Naive B cell (primary cell): ENCODE measurements at regions not wholly inside any gene's neighbourhood (a gene's known extent, or its start where the extent isn't known, plus 50 kb on each side); places are given as distances from the start of the nearest gene placed in this dataset.
A peak's percentile ranks its signal among the peaks of the same experiment; 100 is the strongest.

Experiments used
- ATAC-seq, 2 donors: fragments of 150-1000 bp; cut with Tn5 transposase; 2 replicates each; pipeline ENCODE4 v1.10.0; 2021; ENCODE audit warnings: low read depth in 2 of 2, mild to moderate bottlenecking in 2 of 2, moderate library complexity in 2 of 2
- DNase-seq: peaks from one replicate; pipeline ENCODE4 v3.0.0; 2022
- H3K27ac Mint-ChIP-seq, 6 donors: one replicate each; pipeline ENCODE4 v1.8.0; 2020 to 2022; ENCODE audit warnings: mild to moderate bottlenecking in 6 of 6, mixed read lengths in 6 of 6, moderate library complexity in 5 of 6, inconsistent platforms in 2 of 6
- H3K27me3 Mint-ChIP-seq, 3 donors: one replicate each; pipeline ENCODE4 v1.8.0; 2021 to 2022; ENCODE audit warnings: mixed read lengths in 3 of 3, mild to moderate bottlenecking in 1 of 3
- H3K36me3 Mint-ChIP-seq, 2 donors: one replicate each; pipeline ENCODE4 v1.8.0; 2020 to 2022; ENCODE audit warnings: mixed read lengths in 2 of 2, inconsistent platforms in 1 of 2, mild to moderate bottlenecking in 1 of 2
- H3K4me1 Mint-ChIP-seq, 3 donors: one replicate each; pipeline ENCODE4 v1.8.0; 2020 to 2022; ENCODE audit warnings: mixed read lengths in 3 of 3, inconsistent platforms in 1 of 3, mild to moderate bottlenecking in 1 of 3, moderate library complexity in 1 of 3
- H3K4me3 Mint-ChIP-seq, 8 donors: one replicate each; pipeline ENCODE4 v1.8.0; 2020 to 2022; ENCODE audit warnings: mild to moderate bottlenecking in 8 of 8, mixed read lengths in 8 of 8, moderate library complexity in 8 of 8, inconsistent platforms in 2 of 8
- H3K9me3 Mint-ChIP-seq, 7 donors: one replicate each; pipeline ENCODE4 v1.8.0; 2020 to 2022; ENCODE audit warnings: mixed read lengths in 7 of 7, mild to moderate bottlenecking in 5 of 7, inconsistent platforms in 2 of 7, moderate library complexity in 1 of 7

DNA sequence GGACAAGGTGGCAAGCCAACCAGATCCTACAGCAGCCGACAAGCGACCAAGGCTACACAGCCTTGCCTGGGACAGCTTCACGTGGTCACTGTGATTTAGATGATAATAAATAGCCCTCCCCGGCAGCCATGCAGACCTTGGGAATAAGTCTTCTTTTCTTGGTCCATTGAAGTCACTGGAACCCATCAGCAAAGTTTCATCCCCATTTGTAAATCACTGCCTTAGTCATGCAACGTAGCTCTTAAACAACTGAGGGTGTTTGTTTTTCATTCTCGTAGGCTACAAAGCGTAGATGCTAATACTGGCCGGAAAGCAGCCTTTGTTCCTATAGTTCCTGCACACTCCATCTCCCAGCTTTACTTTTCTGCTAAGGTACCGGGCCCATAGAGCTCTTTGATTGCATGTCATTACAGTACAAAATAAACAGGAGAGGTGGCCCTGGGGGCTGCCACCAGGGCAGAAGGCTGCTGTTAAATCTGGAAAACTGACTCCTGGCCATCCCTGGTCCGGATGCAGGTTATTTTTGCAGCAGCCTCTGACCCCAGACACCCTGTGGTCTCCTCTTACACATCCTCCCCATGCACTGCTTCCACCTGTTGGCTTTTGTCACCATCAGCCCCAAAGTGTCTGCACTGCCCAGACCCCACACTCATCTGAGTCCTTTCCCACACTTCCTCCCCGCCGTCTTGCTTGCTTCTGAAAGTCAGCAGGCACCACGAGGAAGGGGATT is 105.5 kb downstream of the TOMM20 start:
- H3K36me3 Mint-ChIP-seq: no peaks in the 10 kb centered on the region
- DNase-seq (no peak), ATAC-seq (no peak)
- H3K9me3 Mint-ChIP-seq: peaks cover 0 to 5% (median 3%) of the 10 kb centered on the region in 7 donors
- H3K27me3 Mint-ChIP-seq: no peaks in the 10 kb centered on the region
- peaks cover 9 to 28% (median 14%) of the 10 kb centered on the region in 3 donors for H3K4me1 Mint-ChIP-seq
- H3K27ac Mint-ChIP-seq: peak overlapping the region in 2 of 6 donors; percentile 39 to 58
- no peak overlapping the region for H3K4me3 Mint-ChIP-seq

DNA sequence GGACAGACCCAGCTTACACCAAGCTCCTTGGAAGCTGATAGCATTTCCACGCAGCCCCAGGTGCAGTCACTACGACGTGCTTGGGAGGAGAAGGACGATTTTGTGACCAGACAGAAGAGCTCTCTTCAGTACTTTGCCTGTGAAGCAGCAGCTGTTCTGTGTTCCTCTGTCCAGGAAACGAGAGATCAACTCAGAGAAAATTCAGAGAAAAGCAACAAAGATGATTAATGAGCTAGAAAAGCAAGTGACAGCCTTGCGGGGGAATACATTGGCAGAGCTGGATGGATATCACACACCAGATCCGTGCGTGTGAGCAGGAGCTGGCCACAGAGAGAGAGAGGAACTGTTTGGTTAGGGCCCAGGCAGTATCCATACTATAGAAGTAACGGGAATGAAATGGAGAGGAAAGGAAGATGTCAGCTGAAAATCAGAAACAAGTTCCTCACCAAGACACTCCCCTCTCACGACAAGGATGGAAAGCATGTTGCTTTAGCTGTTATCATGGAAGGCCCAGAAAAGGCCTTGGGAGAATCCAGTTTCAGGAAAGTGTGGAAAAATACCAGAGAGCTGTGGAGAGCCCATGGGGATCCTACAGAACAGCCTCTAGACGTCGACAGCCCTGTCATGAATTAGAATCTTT is 106.2 kb downstream of the TOMM20 start:
- Mint-ChIP-seq H3K27me3 (no peaks in the 10 kb centered on the region), H3K27ac (peak overlapping the region in 2 of 6 donors; percentile 39 to 43), H3K4me1 (peaks cover 9 to 33% (median 14%) of the 10 kb centered on the region in 3 donors), H3K36me3 (no peaks in the 10 kb centered on the region), H3K9me3 (peaks cover 0 to 5% (median 2%) of the 10 kb centered on the region in 7 donors), H3K4me3 (no peak overlapping the region)
- no peak for DNase-seq
- no peak for ATAC-seq

DNA sequence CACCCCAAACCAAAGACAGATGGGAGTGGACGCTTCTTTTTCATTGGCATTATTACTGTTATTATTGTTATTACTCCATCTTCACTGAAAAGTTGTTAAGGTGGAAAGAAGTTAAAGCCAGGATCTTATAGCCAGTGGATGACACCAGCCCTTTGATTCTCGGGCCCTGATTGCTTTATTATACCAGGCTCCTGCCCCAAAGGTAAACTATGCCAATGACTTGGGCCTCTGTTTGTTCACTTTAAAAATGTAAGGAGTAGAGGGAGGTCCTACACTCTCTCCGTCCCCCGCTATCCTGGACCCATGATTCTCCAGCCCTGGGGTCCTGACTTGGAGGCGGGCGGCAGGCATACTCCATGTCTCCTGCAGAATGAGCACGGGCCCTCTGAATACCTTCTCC is 106.8 kb downstream of the TOMM20 start:
- H3K4me1 Mint-ChIP-seq: peaks cover 9 to 33% (median 14%) of the 10 kb centered on the region in 3 donors
- H3K9me3 Mint-ChIP-seq: peaks cover 0 to 4% (median 0%) of the 10 kb centered on the region in 7 donors
- no peaks in the 10 kb centered on the region for H3K27me3 Mint-ChIP-seq
- H3K36me3 Mint-ChIP-seq: no peaks in the 10 kb centered on the region
- DNase-seq (no peak), ATAC-seq (no peak)
- peak overlapping the region in 1 of 6 donors; percentile 15 for H3K27ac Mint-ChIP-seq
- no peak overlapping the region for H3K4me3 Mint-ChIP-seq

DNA sequence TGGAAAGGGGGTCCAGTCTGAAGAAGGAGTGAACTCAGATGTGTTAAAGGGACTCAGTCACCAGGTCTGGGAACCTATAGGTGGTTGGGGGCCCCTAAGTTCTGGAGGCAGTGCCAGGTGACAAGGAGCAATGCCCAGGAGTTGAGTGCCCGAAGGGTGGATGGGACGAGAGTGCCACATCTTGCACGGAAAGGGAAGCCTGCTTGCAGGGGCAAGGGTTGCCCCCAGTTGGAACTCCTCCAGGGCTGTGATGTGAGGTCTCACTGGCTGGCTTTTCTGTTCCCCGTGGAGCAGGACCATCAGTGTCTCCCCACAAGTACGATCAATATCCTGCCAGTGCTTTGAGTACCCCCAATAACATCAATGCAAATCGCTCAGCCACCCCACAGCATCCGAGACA is 107.3 kb downstream of the TOMM20 start:
- no peak for ATAC-seq
- Mint-ChIP-seq H3K27me3 (no peaks in the 10 kb centered on the region), H3K27ac (peak overlapping the region in 1 of 6 donors; percentile 15), H3K36me3 (no peaks in the 10 kb centered on the region), H3K9me3 (peaks cover 0 to 4% (median 0%) of the 10 kb centered on the region in 7 donors), H3K4me3 (no peak overlapping the region), H3K4me1 (peaks cover 9 to 33% (median 14%) of the 10 kb centered on the region in 3 donors)
- no peak for DNase-seq

DNA sequence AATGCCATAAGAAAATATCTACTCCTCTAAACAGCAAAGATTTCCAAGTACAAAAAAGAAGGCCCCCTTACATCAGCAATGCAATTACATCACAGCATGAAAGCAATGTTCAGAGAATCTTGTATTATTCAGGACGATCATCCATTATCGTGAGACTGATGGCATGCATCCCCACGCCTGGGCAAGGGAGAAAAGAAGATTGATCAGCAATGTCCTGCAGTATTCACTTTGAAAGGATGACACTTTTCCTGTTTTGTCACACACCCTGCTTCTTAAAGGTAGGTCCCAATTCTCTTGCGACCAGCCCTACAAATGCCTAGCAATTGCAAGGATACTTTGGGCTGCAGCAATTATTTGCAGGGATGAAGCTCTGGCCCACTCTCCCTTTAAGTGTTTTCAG is 108.7 kb downstream of the TOMM20 start:
- H3K27me3 Mint-ChIP-seq: no peaks in the 10 kb centered on the region
- no peaks in the 10 kb centered on the region for H3K36me3 Mint-ChIP-seq
- H3K27ac Mint-ChIP-seq: peak overlapping the region in 2 of 6 donors; percentile 31 to 45
- H3K9me3 Mint-ChIP-seq: peaks cover 0 to 4% (median 0%) of the 10 kb centered on the region in 7 donors
- DNase-seq: no peak
- H3K4me3 Mint-ChIP-seq: no peak overlapping the region
- no peak for ATAC-seq
- H3K4me1 Mint-ChIP-seq: peaks cover 16 to 32% (median 24%) of the 10 kb centered on the region in 3 donors

DNA sequence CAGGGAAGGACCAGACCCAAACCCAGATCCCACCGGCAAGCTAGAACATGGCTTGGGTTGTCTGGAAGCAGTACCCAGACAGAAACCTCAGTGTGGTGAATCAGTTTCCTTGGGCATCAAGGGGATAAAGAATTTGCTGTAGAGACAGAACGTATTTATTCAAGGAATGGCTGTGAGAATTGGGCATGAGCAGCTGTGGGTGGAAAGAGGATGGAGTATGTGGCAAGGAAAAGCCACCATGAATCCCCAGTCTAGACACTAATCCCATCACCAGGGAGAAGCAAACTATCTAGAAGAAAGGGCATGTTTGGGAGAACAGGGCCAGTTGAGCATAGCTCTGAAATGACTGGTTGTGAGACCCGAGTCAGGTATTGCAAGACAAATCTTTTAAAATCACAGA is 109.2 kb downstream of the TOMM20 start:
- ATAC-seq (no peak), DNase-seq (no peak)
- Mint-ChIP-seq H3K4me1 (peaks cover 21 to 33% (median 24%) of the 10 kb centered on the region in 3 donors), H3K4me3 (no peak overlapping the region), H3K27me3 (no peaks in the 10 kb centered on the region), H3K27ac (peak overlapping the region in 1 of 6 donors; percentile 31), H3K36me3 (no peaks in the 10 kb centered on the region), H3K9me3 (peaks cover 0 to 4% (median 0%) of the 10 kb centered on the region in 7 donors)

DNA sequence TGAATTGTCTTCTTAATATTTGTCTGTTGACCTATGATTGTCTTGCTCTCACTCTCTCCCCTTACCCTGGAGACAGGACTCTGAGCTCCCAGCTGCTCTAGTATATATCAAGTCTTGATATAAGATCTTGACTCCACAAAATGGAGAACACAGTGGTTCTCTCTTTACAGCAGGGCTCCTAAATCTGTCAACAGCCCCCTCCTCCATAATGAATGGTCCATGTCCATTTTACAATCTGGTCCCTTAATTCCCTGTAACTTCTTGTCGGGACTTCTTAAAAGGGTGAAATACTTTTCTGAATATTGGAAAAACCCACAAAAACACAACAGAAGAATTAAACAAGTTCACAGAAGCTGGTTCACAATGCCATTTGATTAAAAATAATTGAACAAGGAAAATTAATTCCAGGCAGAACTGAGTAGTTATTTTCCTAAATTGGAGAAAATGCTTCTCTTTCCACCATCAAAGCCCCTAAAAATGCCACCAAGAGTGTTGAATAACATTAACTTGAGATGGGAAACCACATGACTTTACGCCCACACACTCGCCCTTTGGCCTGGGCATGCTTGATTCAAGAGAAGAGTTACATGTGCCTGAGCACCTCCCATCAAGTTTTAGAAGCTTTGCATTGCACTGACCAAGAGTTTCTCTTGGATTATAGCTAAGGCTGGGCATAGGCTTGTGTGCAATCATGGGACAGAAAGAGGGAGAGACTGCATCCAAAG is 109.8 kb downstream of the TOMM20 start:
- DNase-seq (no peak), ATAC-seq (no peak)
- peaks cover 0 to 4% (median 0%) of the 10 kb centered on the region in 7 donors for H3K9me3 Mint-ChIP-seq
- H3K27ac Mint-ChIP-seq: peak overlapping the region in 1 of 6 donors; percentile 36
- peaks cover 25 to 34% (median 30%) of the 10 kb centered on the region in 3 donors for H3K4me1 Mint-ChIP-seq
- no peaks in the 10 kb centered on the region for H3K27me3 Mint-ChIP-seq
- no peak overlapping the region for H3K4me3 Mint-ChIP-seq
- no peaks in the 10 kb centered on the region for H3K36me3 Mint-ChIP-seq

DNA sequence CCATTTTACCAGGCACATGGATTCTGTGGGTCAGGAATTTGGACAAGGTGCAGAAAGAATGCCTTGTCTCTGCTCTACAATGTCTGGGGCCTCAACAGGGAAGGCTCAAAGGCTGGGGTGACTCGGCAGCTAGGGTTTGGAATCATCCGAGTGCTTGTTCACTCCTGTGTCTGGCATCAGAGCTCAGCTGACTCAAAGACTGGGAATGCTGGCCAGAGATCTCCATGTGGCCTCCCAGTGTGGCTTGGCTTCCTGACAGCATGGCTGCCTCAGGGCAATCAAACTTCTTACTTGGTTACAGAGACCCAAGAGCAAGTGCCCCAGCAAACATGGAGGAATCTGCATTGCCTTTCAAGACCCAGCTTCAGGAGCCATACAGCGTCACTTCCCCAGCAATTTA is 110.5 kb downstream of the TOMM20 start:
- Mint-ChIP-seq H3K36me3 (no peaks in the 10 kb centered on the region), H3K4me3 (peak overlapping the region in 1 of 8 donors; percentile 11), H3K27me3 (no peaks in the 10 kb centered on the region), H3K4me1 (peaks cover 25 to 34% (median 34%) of the 10 kb centered on the region in 3 donors), H3K9me3 (peaks cover 0 to 4% (median 0%) of the 10 kb centered on the region in 7 donors), H3K27ac (peak overlapping the region in 4 of 6 donors; percentile 1 to 79 (median 20))
- DNase-seq (no peak), ATAC-seq (no peak)

DNA sequence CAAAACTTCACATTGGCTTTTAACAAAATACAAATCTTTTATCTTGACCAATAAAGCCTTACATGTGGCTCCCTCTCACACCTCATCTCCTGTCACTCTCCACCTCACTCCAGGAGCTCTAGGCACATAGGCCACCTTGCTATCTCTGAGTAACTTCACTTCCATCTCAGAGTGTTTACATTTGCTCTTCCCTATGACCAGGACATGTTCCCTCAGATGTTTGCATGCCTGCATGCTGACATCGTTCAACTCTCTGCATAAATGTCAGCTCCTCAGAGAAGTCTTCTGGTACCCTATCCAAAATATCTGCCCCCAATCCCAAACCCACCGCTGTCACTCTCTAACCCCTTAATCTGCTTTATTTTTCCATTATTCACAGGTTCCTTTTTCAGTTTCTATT is 110.9 kb downstream of the TOMM20 start:
- DNase-seq (no peak), ATAC-seq (no peak)
- Mint-ChIP-seq H3K4me3 (no peak overlapping the region), H3K4me1 (peaks cover 25 to 38% (median 35%) of the 10 kb centered on the region in 3 donors), H3K36me3 (no peaks in the 10 kb centered on the region), H3K27ac (peak overlapping the region in 3 of 6 donors; percentile 1 to 79 (median 75)), H3K27me3 (no peaks in the 10 kb centered on the region), H3K9me3 (peaks cover 0 to 4% (median 0%) of the 10 kb centered on the region in 7 donors)

DNA sequence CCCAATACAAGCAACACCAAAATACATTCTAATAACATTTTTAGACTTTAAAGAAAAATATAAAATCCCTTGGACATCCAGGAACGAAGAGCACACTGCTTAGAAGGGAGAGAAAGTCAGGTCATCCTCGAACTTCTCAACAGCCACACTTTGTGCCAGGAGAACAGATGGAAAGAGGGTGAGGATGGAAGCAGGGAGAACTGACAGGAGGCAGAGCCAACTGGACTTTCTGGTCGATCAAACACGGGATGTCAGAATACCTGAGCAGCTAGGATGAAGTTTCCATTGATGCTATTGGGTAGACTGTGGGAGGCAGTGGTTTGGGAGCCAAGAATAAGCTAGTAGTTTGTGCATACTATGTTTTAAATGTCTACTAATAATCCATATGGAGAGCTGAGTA is 111.4 kb downstream of the TOMM20 start:
- Mint-ChIP-seq H3K27me3 (no peaks in the 10 kb centered on the region), H3K9me3 (peaks cover 0 to 4% (median 0%) of the 10 kb centered on the region in 7 donors), H3K4me1 (peaks cover 21 to 43% (median 36%) of the 10 kb centered on the region in 3 donors), H3K36me3 (no peaks in the 10 kb centered on the region), H3K27ac (peak overlapping the region in 1 of 6 donors; percentile 75), H3K4me3 (no peak overlapping the region)
- DNase-seq (no peak), ATAC-seq (no peak)

DNA sequence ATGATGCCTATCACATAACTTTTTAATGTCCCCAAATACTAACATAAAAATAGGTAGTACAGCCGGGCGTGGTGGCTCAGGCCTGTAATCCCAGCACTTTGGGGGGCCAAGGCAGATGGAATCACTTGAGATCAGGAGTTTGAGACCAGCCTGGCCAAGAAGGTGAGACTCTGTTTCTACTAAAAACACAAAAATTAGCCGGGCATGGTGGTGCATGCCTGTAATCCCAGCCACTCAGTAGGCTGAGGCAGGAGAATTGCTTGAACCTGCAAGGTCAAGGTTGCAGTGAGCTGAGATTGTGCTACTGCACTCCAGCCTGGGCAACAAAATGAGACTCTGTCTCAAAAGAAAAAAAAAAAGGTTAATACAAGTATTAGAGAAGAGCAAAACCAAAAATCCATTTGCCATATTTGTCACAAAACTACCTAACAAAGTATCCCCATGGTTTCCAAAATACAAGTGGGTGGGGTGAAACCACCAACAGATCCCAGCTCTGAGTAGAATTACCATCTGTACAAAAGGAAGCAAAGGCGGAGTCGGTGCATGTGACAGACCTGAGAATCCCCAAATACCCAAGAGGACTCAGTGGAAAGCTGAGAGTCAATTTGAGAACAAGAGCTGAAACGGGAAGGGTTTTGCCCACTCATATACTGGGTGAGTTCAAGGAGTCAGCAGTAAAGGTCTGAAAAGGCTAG is 113.2 kb downstream of the TOMM20 start:
- Mint-ChIP-seq H3K4me3 (no peak overlapping the region), H3K27me3 (no peaks in the 10 kb centered on the region), H3K36me3 (no peaks in the 10 kb centered on the region), H3K4me1 (peaks cover 34 to 61% (median 50%) of the 10 kb centered on the region in 3 donors), H3K27ac (peak overlapping the region; percentile 63 to 99 (median 89)), H3K9me3 (peaks cover 0 to 4% (median 0%) of the 10 kb centered on the region in 7 donors)
- ATAC-seq: peak; percentile 2 to 7
- DNase-seq: peak; percentile 31

DNA sequence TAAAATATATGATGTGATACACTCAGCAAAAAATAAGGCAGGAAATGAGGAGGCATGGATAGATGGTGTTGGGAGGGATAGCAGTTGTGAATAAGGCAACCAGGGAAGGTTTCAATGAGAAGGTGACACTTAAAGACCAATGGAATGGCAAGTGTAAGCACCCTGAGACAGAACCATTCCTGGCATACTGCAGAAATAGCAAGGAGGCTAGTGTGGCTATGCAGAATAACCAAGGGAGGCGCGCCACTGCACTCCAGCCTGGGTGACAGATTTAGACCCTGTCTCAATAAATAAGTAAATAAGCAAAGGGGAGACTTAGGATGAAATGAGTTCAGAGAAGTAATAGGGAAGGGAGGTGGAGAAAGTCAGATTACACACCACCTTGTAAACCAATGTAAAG is 113.9 kb downstream of the TOMM20 start:
- ATAC-seq (no peak), DNase-seq (no peak)
- Mint-ChIP-seq H3K27ac (peak overlapping the region in 5 of 6 donors; percentile 11 to 99 (median 92)), H3K27me3 (no peaks in the 10 kb centered on the region), H3K4me1 (peaks cover 37 to 67% (median 57%) of the 10 kb centered on the region in 3 donors), H3K36me3 (no peaks in the 10 kb centered on the region), H3K9me3 (peaks cover 0 to 4% (median 0%) of the 10 kb centered on the region in 7 donors), H3K4me3 (no peak overlapping the region)

DNA sequence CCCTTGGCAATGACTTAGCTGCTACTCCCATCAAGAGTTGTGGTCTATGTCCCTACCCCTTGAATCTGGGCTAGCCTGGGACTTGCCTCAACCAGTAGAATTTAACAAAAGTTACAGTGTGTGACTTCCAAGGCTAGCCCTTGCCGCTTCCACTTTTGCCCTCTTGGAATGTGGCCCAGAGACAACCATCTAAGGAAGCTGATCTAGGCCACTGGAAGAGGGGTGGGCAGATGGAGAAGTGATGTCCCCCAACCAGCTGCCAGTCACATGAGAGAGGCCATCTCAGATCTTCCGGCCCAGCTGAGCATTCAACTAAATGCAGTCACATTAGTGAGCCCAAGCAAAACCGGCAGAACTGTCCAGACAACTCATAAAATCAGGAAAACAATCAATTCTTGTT is 115.1 kb downstream of the TOMM20 start:
- peak overlapping the region in 1 of 8 donors; percentile 67 for H3K4me3 Mint-ChIP-seq
- no peaks in the 10 kb centered on the region for H3K36me3 Mint-ChIP-seq
- DNase-seq (no peak), ATAC-seq (no peak)
- H3K27ac Mint-ChIP-seq: peak overlapping the region; percentile 38 to 100 (median 98)
- peaks cover 0 to 3% (median 0%) of the 10 kb centered on the region in 7 donors for H3K9me3 Mint-ChIP-seq
- H3K27me3 Mint-ChIP-seq: no peaks in the 10 kb centered on the region
- H3K4me1 Mint-ChIP-seq: peaks cover 46 to 76% (median 60%) of the 10 kb centered on the region in 3 donors
